Pancreas (tissue), 10 donors: ENCODE measurements at regions not wholly inside any gene's neighbourhood (a gene's known extent, or its start where the extent isn't known, plus 50 kb on each side); places are given as distances from the start of the nearest gene placed in this dataset.

ENCODE experiments used
- ATAC-seq, 4 donors: fragments of 200-7000 bp; cut with Tn5 transposase; one replicate each; pipeline versions ENCODE4 v1.8.0 to v1.9.1; 2020; ENCODE audit warnings: mild to moderate bottlenecking in 4 of 4, moderate library complexity in 4 of 4
- DNase-seq, 6 donors: peaks; one replicate each; pipeline ENCODE4 v3.0.0-alpha.2; 2020
- FAIRE-seq: peaks from 2 replicates; lab custom pipeline; 2012; peaks lifted over from hg19 to GRCh38; lab: Jason Lieb, UNC
- H3K27ac ChIP-seq, 4 donors: fragments of 200-600 bp; sonication (generic); 1 replicate in 3 of 4; 2 replicates in 1 of 4; pipeline versions ENCODE4 v1.5.0 to v1.8.0; 2020
- H3K27me3 ChIP-seq, 4 donors: fragments of 200-600 bp; one replicate each; pipeline ENCODE4 v1.8.0; 2021
- H3K36me3 ChIP-seq, 3 donors: fragments of 200-600 bp; sonication (generic) in 1 of 3; one replicate each; pipeline versions ENCODE4 v1.5.0 to v1.8.0; 2020 to 2021
- H3K4me1 ChIP-seq, 3 donors: fragments of 200-600 bp; one replicate each; pipeline ENCODE4 v1.8.0; 2021
- H3K4me3 ChIP-seq, 4 donors: fragments of 200-600 bp; sonication (generic) in 2 of 4; one replicate each; pipeline versions ENCODE4 v1.5.0 to v1.8.0; 2020 to 2021
- H3K9me3 ChIP-seq, 4 donors: fragments of 200-600 bp; one replicate each; pipeline ENCODE4 v1.8.0; 2021
- WGBS, 2 donors: extraction: QIAGEN DNeasy Blood & Tissue Kit; methylation state at CpG; one replicate each; pipeline ENCODE4 v1.1.7; 2013; 5-methylcytosine and 5-hydroxymethylcytosine counted together
- intact Hi-C, 3 donors: fragments of 100-400 bp; cut with DNase I; formaldehyde crosslinking; loops; one replicate each; pipeline versions ENCODE4 v1.11.1 to v1.14.2; 2022
- TF ChIP-seq, protein P1 (sequence below), 4 donors: fragments of 200-600 bp; sonication (generic) in 3 of 4; IDR thresholded peaks; one replicate each; pipeline versions ENCODE4 v1.5.0 to v1.8.0; 2021; ENCODE audit warnings: antibody characterized with exemption in 4 of 4
- donor health status: healthy with polysubstance abuse.
- donor health status: DM: no; HTN: no; CAD: no; lungs with moderate emphysema.
- donor health status: DM: no; HTN: no; CAD: no.
- donor health status: control.
- donor health status: control.
- donor health status: Bipolar disorder and iron deficiency.
- donor health status: DM: yes; HTN: yes; CAD: no.
- donor health status: DM: no; HTN: no; CAD: no.
- donor health status: DM: no; HTN: no; CAD: no.
- donor health status: DM: yes; HTN: yes; CAD: no.

DNA sequence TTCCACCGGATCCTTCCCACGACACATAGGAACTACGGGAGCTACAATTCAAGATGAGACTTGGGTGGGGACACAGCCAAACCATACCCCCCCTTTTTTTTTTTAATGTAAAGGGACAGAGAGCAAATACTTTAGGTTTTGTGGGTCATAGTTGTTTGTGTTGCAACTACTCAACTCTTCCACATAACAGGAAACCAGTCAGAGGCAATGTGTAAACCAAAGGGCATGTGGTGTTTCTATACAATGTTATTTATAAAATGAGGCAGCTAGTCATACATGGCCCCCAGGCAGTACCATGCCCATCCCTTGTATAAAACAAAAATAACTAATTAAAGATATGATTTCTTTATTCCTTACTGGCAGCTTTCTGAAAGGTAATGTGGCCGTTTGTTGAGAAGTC is 845.4 kb upstream of the ADAMTS5 start:
- H3K36me3 ChIP-seq: no peaks in the 10 kb centered on the region
- intact Hi-C loops: no loop called here
- no peaks in the 10 kb centered on the region for H3K27me3 ChIP-seq
- no peak for DNase-seq
- H3K27ac ChIP-seq: no peak overlapping the region
- no peaks in the 10 kb centered on the region for H3K4me1 ChIP-seq
- WGBS, 2 donors: 84 to 89% methylated on average over 4 of the region's 4 CpGs
- ATAC-seq: no peak
- H3K4me3 ChIP-seq: no peak overlapping the region
- no peaks in the 10 kb centered on the region for H3K9me3 ChIP-seq
- FAIRE-seq: no peak
- TF ChIP-seq, protein P1, sequence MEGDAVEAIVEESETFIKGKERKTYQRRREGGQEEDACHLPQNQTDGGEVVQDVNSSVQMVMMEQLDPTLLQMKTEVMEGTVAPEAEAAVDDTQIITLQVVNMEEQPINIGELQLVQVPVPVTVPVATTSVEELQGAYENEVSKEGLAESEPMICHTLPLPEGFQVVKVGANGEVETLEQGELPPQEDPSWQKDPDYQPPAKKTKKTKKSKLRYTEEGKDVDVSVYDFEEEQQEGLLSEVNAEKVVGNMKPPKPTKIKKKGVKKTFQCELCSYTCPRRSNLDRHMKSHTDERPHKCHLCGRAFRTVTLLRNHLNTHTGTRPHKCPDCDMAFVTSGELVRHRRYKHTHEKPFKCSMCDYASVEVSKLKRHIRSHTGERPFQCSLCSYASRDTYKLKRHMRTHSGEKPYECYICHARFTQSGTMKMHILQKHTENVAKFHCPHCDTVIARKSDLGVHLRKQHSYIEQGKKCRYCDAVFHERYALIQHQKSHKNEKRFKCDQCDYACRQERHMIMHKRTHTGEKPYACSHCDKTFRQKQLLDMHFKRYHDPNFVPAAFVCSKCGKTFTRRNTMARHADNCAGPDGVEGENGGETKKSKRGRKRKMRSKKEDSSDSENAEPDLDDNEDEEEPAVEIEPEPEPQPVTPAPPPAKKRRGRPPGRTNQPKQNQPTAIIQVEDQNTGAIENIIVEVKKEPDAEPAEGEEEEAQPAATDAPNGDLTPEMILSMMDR (IDR thresholded peaks at IDR 0.05): no peak

DNA sequence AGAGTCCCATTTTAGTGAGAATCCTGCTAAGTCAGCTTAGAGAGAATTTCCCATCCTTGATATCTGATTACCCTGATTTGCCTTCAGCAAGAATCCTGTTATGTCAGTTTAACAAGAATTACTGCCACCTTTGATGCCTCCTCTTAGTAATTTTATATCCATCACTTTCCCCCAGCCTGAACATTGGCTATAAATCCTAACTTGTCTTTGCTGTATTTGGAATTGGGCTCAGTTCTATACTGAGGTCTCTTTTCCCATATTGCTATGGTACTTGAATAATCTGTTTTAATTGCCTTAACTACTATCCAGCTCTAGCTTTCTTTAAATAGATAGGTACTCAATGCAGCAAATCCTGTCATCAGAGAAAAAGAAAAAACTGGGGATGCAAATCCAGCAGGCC is 842.0 kb upstream of the ADAMTS5 start:
- ATAC-seq: no peak
- Histone ChIP-seq H3K9me3 (no peaks in the 10 kb centered on the region), H3K27ac (no peak overlapping the region), H3K27me3 (no peaks in the 10 kb centered on the region), H3K36me3 (no peaks in the 10 kb centered on the region), H3K4me3 (no peak overlapping the region), H3K4me1 (no peaks in the 10 kb centered on the region)
- FAIRE-seq: no peak
- DNase-seq: no peak
- intact Hi-C loops: no loop called here
- TF ChIP-seq, protein P1 (IDR thresholded peaks at IDR 0.05): no peak

DNA sequence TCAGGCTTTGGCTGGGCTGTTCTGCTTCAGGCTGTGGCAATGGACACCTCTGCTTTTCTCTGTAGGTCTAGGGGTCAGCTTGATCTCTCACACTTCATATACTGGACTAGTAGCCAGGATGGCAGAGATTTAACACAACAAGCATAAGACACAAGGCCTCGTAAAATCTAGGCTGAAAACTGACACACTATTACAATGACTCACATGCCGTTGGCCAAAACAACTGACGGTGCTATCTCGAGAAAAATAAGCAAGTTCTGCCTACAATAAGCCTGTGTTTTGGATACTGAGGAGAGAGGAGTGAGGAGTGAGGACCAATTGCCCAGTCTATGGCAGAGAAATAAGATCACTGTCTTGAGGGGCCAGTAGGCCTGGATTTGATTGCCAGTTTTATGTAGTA is 840.7 kb upstream of the ADAMTS5 start:
- H3K9me3 ChIP-seq: no peaks in the 10 kb centered on the region
- intact Hi-C loops: no loop called here

DNA sequence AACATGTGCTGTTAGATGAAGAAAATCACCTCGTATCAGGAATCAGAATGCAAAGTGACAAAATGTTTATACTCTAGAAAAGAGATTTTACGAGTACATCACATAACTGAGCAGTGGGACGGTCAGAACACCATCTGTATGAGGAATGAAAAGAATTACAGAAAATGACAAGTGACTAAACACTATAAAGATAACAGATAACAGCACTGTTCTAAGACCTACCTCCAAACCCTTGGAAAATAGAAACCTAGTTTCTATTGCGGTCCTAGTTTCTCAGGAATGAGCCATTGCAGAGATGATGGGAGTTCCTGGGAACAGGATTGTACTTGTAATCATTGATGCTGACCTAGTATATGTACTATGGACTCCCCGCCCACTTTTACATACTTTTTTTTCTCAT is 839.4 kb upstream of the ADAMTS5 start:
- Histone ChIP-seq H3K9me3 (no peaks in the 10 kb centered on the region), H3K36me3 (no peaks in the 10 kb centered on the region), H3K27me3 (no peaks in the 10 kb centered on the region), H3K4me3 (no peak overlapping the region), H3K4me1 (no peaks in the 10 kb centered on the region), H3K27ac (no peak overlapping the region)
- TF ChIP-seq, protein P1 (IDR thresholded peaks at IDR 0.05): no peak
- intact Hi-C loops: no loop called here
- FAIRE-seq (no peak), DNase-seq (no peak), ATAC-seq (no peak)
- WGBS, 2 donors: 58 to 74% methylated on average over 5 of the region's 5 CpGs

More for the DNA sequence above, 840.7 kb upstream of the ADAMTS5 start:
- no peak for FAIRE-seq
- no peak for ATAC-seq
- H3K4me1 ChIP-seq: no peaks in the 10 kb centered on the region
- no peak overlapping the region for H3K4me3 ChIP-seq
- TF ChIP-seq, protein P1 (IDR thresholded peaks at IDR 0.05): no peak
- H3K36me3 ChIP-seq: no peaks in the 10 kb centered on the region
- DNase-seq: no peak
- 79 to 92% methylated on average over 4 of the region's 4 CpGs for WGBS, 2 donors
- no peak overlapping the region for H3K27ac ChIP-seq
- H3K27me3 ChIP-seq: no peaks in the 10 kb centered on the region

DNA sequence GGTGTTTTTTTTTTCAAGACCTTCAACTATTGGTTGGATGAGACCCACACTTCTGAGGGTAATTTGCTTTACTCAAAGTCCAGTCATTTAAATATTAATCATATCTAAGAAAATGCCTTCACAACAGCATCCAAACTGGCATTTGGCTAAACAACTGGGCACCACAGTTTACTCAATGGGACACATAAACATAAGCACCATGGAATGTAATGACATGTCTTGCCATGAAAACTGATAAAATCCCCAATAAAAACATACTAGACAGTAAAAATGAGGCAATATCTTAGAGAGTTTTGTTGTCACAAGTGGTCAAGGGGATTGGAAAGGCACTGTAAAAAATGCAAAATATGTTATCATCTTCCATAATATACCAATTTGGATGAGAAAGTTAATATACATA is 838.8 kb upstream of the ADAMTS5 start:
- FAIRE-seq (no peak), DNase-seq (no peak), ATAC-seq (no peak)
- Histone ChIP-seq H3K4me3 (no peak overlapping the region), H3K27me3 (peaks cover 0 to 4% (median 0%) of the 10 kb centered on the region in 4 donors), H3K4me1 (no peaks in the 10 kb centered on the region), H3K9me3 (no peaks in the 10 kb centered on the region), H3K27ac (no peak overlapping the region), H3K36me3 (no peaks in the 10 kb centered on the region)
- TF ChIP-seq, protein P1 (IDR thresholded peaks at IDR 0.05): no peak
- intact Hi-C loops: no loop called here
